ENCODE measurements at regions not wholly inside any gene's neighbourhood (a gene's known extent, or its start where the extent isn't known, plus 50 kb on each side); places are given as distances from the start of the nearest gene placed in this dataset.
"Not testable (repeated sequence)": the region's sequence is repeated elsewhere in the genome, so short reads cannot be mapped to it uniquely, and the experiment has no call there.

DNA sequence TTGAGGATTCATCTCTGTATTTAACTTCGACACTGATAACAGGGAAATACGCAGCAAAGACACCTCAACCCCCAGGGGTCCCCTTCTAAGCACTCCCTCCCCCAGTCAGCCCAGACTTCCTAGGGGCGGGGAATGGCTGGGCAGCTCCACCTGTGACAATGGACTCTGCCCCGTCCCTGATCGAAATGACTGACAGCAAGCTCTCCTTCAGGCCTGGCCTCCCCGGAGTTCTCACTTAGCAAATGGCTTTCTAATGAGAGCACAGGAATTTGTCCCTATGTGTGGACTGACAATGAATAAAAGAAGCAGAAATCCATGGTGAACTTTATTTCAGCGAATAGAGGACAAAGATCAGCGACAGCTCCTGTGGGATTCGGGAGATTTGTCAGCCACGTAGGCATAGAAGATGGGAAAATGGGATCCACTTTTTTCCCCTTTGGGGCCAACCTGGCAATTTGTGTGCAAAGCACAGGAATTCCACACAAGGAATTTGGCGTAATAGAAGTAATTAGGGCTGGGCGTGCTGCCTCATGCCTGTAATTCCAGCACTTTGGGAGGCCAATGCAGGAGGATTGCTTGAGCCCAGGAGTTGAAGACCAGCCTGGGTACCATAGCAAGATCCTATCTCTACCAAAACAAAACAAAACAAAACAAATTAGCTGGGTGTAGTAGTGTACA lies 63.8 kb downstream of the TNFAIP2 start:
- Histone ChIP-seq H3K9ac (ENCODE audit: low read depth, low read length) (no peak overlapping the region), H3K36me3 (ENCODE audit: control insufficient read depth, insufficient read depth, low read length) (no peaks in the 10 kb centered on the region), H3K27ac (ENCODE audit: low read depth, low read length) (peak overlapping the region; percentile 16), H3K9me3 (ENCODE audit: control insufficient read depth, insufficient read depth, low read length) (no peaks in the 10 kb centered on the region), H3K27me3 (ENCODE audit: control insufficient read depth, insufficient read depth, low read length) (peaks cover 34% of the 10 kb centered on the region), H3K4me3 (ENCODE audit: low read depth, low read length) (peak overlapping the region; percentile 16; the same call in 1 of the 2 replicates), H3K4me1 (ENCODE audit: control insufficient read depth, insufficient read depth, low read length) (peaks cover 17% of the 10 kb centered on the region)

DNA sequence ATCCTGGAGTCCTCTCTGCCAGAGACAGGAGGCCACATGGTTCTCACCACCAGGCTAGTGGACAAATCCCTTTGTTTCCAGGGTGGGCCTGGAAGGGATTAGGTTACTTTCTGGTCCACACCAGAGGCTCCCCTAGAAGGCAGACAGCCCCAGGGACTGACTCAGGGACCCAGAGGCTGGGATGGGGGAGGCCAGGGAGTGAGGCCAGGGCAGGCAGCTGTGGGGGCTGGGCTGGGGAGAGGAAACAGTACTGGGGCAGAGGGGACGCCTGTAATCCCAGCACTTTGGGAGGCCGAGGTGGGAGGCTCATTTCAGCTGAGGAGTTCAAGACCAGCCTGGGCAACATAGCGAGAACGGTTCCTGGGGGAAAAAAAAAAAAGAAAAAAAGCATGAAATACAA lies 64.7 kb downstream of the TNFAIP2 start:
- no peak overlapping the region for H3K9ac ChIP-seq (ENCODE audit: low read depth, low read length)
- H3K27me3 ChIP-seq (ENCODE audit: control insufficient read depth, insufficient read depth, low read length): peaks cover 34% of the 10 kb centered on the region
- no peak overlapping the region for H3K27ac ChIP-seq (ENCODE audit: low read depth, low read length)
- peaks cover 17% of the 10 kb centered on the region for H3K4me1 ChIP-seq (ENCODE audit: control insufficient read depth, insufficient read depth, low read length)
- H3K4me3 ChIP-seq (ENCODE audit: low read depth, low read length): no peak overlapping the region
- no peaks in the 10 kb centered on the region for H3K9me3 ChIP-seq (ENCODE audit: control insufficient read depth, insufficient read depth, low read length)
- no peaks in the 10 kb centered on the region for H3K36me3 ChIP-seq (ENCODE audit: control insufficient read depth, insufficient read depth, low read length)

DNA sequence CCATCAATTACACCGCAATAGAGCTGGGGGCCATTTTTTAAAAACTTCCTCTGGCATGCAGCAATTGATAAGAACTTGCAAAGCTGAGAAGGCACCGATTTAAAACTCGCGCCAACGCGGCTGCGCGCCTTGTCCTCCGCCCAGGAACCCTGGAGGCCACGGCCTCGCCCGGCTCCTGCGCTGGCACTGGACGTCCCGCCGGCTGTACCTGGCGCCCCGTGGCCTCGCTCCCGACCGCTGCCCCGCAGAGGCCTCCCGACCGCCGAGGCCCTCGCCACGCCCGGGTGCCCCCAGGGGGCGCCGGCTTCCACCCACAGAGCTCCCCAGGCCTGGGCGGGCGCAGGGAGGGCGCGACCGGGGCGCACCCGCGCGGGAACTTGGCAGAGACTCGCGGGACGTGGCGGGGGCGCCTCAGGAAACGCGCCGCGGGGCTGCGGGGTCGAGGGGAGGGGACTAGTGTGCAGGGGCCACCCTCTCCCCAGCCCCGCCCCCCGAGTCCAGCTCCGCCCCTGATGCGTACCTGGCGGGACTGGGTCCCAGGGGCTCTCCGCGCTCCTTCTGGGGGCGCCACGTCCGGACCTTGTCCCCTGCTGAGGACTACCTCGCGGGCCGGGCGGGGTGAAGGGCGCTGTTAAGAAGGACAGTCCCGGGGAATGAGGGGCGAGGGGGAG lies 65.7 kb downstream of the TNFAIP2 start:
- peak overlapping the region; percentile 64 for H3K4me3 ChIP-seq (ENCODE audit: low read depth, low read length)
- no peak overlapping the region for H3K27ac ChIP-seq (ENCODE audit: low read depth, low read length)
- peaks cover 17% of the 10 kb centered on the region for H3K4me1 ChIP-seq (ENCODE audit: control insufficient read depth, insufficient read depth, low read length)
- no peaks in the 10 kb centered on the region for H3K9me3 ChIP-seq (ENCODE audit: control insufficient read depth, insufficient read depth, low read length)
- no peak overlapping the region for H3K9ac ChIP-seq (ENCODE audit: low read depth, low read length)
- H3K27me3 ChIP-seq (ENCODE audit: control insufficient read depth, insufficient read depth, low read length): peaks cover 34% of the 10 kb centered on the region
- no peaks in the 10 kb centered on the region for H3K36me3 ChIP-seq (ENCODE audit: control insufficient read depth, insufficient read depth, low read length)

DNA sequence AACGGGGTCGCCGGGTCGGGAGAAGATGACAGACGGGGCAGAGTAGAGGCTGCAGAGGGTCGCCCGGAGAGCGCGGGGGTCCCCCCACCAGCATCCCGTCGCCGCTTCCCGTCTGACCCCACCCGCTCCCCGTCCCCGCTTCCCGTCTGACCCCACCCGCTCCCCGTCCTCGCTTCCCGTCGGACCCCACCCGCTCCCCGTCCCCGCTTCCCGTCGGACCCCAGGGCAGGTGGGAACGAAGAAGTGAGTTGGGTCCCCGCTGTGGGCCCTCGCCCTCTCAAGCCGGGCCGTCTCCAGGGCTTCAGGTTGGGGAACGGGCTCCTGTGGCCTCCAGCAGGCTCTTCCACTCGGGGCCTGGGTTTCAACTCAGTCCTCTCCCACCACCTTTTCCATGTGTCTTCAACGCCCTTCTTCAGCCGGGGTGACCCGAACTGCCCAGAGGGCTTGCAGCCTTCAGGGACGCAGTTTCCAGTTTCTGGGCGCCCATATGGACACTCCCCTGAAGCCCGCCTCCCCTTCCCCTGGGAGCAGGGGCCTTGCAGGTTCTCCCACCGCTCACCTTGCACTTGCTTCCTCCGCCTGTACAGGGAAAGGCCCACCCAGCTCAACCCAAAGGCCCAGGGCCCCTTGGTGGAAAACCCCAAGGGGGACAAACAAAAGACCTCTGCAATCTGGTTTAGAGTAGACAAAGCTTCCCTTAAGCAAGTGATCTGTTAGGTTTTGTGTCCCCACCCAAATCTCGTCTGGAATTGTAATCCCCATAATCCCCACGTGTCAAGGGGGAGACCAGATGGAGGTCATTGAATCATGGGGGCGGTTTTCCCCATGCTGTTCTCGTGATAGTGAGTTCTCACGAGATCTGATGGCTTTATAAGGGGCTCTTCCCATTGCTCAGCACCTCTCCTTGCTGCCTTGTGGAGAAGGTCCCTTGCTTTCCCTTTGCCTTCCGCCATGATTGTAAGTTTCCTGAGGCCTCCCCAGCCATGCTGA lies 66.5 kb downstream of the TNFAIP2 start:
- no peaks in the 10 kb centered on the region for H3K36me3 ChIP-seq (ENCODE audit: control insufficient read depth, insufficient read depth, low read length)
- peaks cover 34% of the 10 kb centered on the region for H3K27me3 ChIP-seq (ENCODE audit: control insufficient read depth, insufficient read depth, low read length)
- peak overlapping the region; percentile 64 for H3K4me3 ChIP-seq (ENCODE audit: low read depth, low read length)
- H3K9ac ChIP-seq (ENCODE audit: low read depth, low read length): no peak overlapping the region
- peaks cover 17% of the 10 kb centered on the region for H3K4me1 ChIP-seq (ENCODE audit: control insufficient read depth, insufficient read depth, low read length)
- H3K27ac ChIP-seq (ENCODE audit: low read depth, low read length): no peak overlapping the region
- H3K9me3 ChIP-seq (ENCODE audit: control insufficient read depth, insufficient read depth, low read length): no peaks in the 10 kb centered on the region

DNA sequence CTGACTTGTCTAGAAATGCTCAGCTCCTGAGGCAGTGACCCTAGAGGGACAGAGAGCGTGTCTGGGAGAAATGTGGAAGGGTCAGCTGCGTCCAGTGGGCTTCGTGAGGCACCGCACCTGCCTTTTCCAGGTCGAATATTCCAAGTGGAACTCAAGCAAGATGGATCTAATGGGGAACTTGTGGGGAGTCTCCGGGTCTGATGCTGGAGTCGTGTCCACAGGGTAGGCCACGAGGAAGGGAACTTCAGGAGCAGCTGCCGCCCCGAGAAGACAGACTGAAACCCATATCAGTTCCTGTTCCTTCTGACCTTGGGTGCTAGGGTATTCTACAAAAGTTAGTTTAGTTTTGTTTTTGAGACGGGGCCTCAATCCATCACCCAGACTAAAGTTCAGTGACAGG lies 67.5 kb downstream of the TNFAIP2 start:
- H3K4me1 ChIP-seq (ENCODE audit: control insufficient read depth, insufficient read depth, low read length): peaks cover 17% of the 10 kb centered on the region
- no peak overlapping the region for H3K4me3 ChIP-seq (ENCODE audit: low read depth, low read length)
- no peaks in the 10 kb centered on the region for H3K9me3 ChIP-seq (ENCODE audit: control insufficient read depth, insufficient read depth, low read length)
- H3K9ac ChIP-seq (ENCODE audit: low read depth, low read length): no peak overlapping the region
- no peak overlapping the region for H3K27ac ChIP-seq (ENCODE audit: low read depth, low read length)
- H3K27me3 ChIP-seq (ENCODE audit: control insufficient read depth, insufficient read depth, low read length): peaks cover 34% of the 10 kb centered on the region
- no peaks in the 10 kb centered on the region for H3K36me3 ChIP-seq (ENCODE audit: control insufficient read depth, insufficient read depth, low read length)

DNA sequence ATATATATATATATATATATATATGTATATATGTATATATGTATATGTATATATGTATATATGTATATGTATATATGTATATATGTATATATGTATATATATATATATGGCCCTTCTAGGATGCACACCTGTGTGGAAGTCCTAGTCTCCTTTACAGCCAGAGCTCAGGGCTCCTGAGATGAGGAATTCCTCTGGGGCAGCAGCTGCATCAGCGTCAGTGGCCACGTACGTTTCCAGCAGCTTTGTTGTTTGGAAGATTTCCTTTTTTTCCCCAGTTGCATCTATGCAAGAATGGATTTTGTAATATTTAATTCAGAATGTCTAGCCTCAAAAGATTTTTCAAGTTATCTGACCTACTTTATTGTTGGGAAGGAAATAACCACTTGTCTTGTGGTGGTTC lies 68.6 kb downstream of the TNFAIP2 start:
- no peak overlapping the region for H3K4me3 ChIP-seq (ENCODE audit: low read depth, low read length)
- no peaks in the 10 kb centered on the region for H3K9me3 ChIP-seq (ENCODE audit: control insufficient read depth, insufficient read depth, low read length)
- peaks cover 8% of the 10 kb centered on the region for H3K4me1 ChIP-seq (ENCODE audit: control insufficient read depth, insufficient read depth, low read length)
- peaks cover 34% of the 10 kb centered on the region for H3K27me3 ChIP-seq (ENCODE audit: control insufficient read depth, insufficient read depth, low read length)
- no peak overlapping the region for H3K27ac ChIP-seq (ENCODE audit: low read depth, low read length)
- H3K9ac ChIP-seq (ENCODE audit: low read depth, low read length): no peak overlapping the region
- H3K36me3 ChIP-seq (ENCODE audit: control insufficient read depth, insufficient read depth, low read length): no peaks in the 10 kb centered on the region

DNA sequence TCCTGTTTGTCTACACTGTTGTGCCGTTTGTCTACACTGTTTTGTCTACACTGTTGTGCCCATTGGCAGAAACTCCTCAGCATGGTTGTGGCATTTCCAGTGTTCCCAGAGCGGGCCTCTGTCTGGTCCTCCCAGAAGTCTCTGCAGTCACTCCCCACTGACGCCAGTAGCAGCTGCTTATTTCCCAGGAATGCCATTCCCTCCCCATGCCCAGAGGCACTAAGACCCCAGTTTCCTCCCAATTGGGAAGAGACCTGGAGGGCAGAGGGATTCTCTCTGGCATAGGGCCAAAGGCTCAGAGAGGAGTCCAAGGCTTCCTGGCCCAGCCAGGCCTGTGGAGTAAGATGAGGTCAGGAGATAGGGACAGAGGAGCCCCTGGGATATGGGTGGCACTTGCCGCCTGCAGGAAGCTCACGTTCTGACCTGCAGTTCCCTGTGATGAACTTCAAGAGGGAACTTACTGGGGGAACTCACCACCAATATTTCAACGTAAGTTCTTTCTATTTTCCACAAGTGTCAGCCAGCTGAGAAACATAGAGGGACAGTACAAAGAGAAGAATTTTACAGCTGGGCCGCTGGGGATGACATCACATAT lies 69.1 kb downstream of the TNFAIP2 start:
- H3K27me3 ChIP-seq (ENCODE audit: control insufficient read depth, insufficient read depth, low read length): peaks cover 34% of the 10 kb centered on the region
- peaks cover 4% of the 10 kb centered on the region; the same call in 1 of the 2 replicates for H3K4me1 ChIP-seq (ENCODE audit: control insufficient read depth, insufficient read depth, low read length)
- H3K27ac ChIP-seq (ENCODE audit: low read depth, low read length): no peak overlapping the region
- H3K36me3 ChIP-seq (ENCODE audit: control insufficient read depth, insufficient read depth, low read length): no peaks in the 10 kb centered on the region
- H3K9me3 ChIP-seq (ENCODE audit: control insufficient read depth, insufficient read depth, low read length): no peaks in the 10 kb centered on the region
- H3K4me3 ChIP-seq (ENCODE audit: low read depth, low read length): no peak overlapping the region
- no peak overlapping the region for H3K9ac ChIP-seq (ENCODE audit: low read depth, low read length)

DNA sequence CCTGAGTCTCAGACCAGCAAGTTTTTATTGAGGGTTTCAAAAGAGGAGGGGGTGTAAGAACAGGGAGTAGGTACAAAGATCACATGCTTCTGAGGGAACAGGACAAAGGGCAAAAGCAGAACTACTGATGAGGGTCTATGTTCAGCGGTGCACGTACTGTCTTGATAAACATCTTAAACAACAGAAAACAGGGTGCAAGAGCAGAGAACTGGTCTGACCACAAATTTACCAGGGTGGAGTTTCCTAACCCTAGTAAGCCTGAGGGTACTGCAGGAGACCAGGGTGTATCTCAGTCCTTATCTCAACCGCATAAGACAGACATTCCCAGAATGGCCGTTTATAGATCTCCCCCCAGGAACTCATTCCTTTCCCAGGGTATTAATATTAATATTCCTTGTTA lies 69.6 kb downstream of the TNFAIP2 start:
- H3K36me3 ChIP-seq (ENCODE audit: control insufficient read depth, insufficient read depth, low read length); H3K9me3 ChIP-seq (ENCODE audit: control insufficient read depth, insufficient read depth, low read length); H3K27ac ChIP-seq (ENCODE audit: low read depth, low read length); H3K4me3 ChIP-seq (ENCODE audit: low read depth, low read length); H3K9ac ChIP-seq (ENCODE audit: low read depth, low read length); H3K4me1 ChIP-seq (ENCODE audit: control insufficient read depth, insufficient read depth, low read length): not testable (repeated sequence)
- H3K27me3 ChIP-seq (ENCODE audit: control insufficient read depth, insufficient read depth, low read length): peaks cover 32% of the 10 kb centered on the region

DNA sequence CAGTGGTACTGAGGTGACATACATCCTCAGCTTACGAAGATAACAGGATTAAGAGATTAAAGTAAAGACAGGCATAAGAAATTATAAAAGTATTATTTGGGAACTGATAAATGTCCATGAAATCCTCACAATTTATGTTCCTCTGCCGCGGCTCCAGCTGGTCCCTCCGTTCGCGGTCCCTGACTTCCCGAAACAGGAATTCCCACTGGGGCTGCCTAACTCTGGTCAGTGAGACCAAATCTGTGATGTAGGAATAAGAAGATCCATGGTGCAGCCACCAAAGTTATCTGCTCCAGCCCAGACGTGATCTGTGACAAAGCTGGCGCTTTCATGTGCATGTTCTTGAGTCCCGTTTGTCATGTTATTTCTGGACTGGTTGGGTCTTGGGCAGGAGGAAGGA lies 70.2 kb downstream of the TNFAIP2 start:
- H3K9ac ChIP-seq (ENCODE audit: low read depth, low read length); H3K9me3 ChIP-seq (ENCODE audit: control insufficient read depth, insufficient read depth, low read length); H3K4me3 ChIP-seq (ENCODE audit: low read depth, low read length); H3K4me1 ChIP-seq (ENCODE audit: control insufficient read depth, insufficient read depth, low read length); H3K27ac ChIP-seq (ENCODE audit: low read depth, low read length); H3K36me3 ChIP-seq (ENCODE audit: control insufficient read depth, insufficient read depth, low read length): not testable (repeated sequence)
- peaks cover 26% of the 10 kb centered on the region for H3K27me3 ChIP-seq (ENCODE audit: control insufficient read depth, insufficient read depth, low read length)

DNA sequence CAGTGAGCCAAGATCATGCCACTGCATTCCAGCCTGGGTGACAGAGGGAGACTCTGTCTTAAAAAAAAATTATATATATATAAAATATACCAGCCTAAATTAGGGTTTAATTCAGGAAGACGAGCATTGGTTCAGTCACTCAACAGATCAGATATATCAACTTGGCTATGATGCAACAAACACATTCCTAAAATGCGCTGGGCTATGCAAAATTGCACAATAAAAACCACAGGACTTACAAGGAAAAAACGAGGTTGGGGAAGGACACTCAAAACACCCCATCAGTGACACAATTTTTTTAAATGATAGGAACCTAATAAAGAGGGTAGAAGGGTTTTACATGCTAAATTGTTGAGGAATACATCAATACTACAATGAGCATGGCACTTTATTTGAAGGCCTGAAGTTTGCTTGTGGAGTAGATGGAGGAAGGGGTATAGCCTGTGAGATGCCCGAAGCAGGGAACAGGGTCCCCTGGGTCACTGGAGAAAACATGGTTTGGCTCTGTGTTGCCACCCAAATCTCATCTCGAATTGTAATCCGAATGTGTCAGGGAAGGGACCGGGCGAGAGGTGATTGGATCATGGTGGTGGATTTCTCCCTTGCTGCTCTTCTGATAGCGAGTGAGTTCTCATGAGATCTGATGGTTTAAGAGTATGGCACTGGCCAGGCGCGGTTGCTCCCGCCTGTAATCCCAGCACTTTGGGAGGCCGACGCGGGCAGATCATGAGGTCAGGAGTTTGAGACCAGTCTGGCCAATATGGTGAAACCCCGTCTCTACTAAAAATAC lies 71.2 kb downstream of the TNFAIP2 start:
- Histone ChIP-seq H3K36me3 (ENCODE audit: control insufficient read depth, insufficient read depth, low read length) (no peaks in the 10 kb centered on the region), H3K27ac (ENCODE audit: low read depth, low read length) (no peak overlapping the region), H3K27me3 (ENCODE audit: control insufficient read depth, insufficient read depth, low read length) (peaks cover 16% of the 10 kb centered on the region), H3K9me3 (ENCODE audit: control insufficient read depth, insufficient read depth, low read length) (no peaks in the 10 kb centered on the region), H3K4me1 (ENCODE audit: control insufficient read depth, insufficient read depth, low read length) (no peaks in the 10 kb centered on the region), H3K9ac (ENCODE audit: low read depth, low read length) (no peak overlapping the region), H3K4me3 (ENCODE audit: low read depth, low read length) (no peak overlapping the region)

All from HUES48 (cell line).